HUES48 (cell line): ENCODE measurements at regions not wholly inside any gene's neighbourhood (a gene's known extent, or its start where the extent isn't known, plus 50 kb on each side); places are given as distances from the start of the nearest gene placed in this dataset.
"Not testable (repeated sequence)": the region's sequence is repeated elsewhere in the genome, so short reads cannot be mapped to it uniquely, and the experiment has no call there.

ENCODE experiments used
- H3K27ac ChIP-seq: one replicate; pipeline ENCODE4 v1.7.0; 2013; ENCODE audit warnings: low read depth, low read length, inconsistent platforms
- H3K27me3 ChIP-seq: 2 replicates; pipeline ENCODE4 v1.6.1; 2013; ENCODE audit warnings: mild to moderate bottlenecking, low read length; ENCODE audit not compliant: control insufficient read depth, insufficient read depth
- H3K36me3 ChIP-seq: 2 replicates; pipeline ENCODE4 v1.6.1; 2013; ENCODE audit warnings: low read length; ENCODE audit not compliant: control insufficient read depth, insufficient read depth
- H3K4me1 ChIP-seq: 2 replicates; pipeline ENCODE4 v1.6.1; 2013; ENCODE audit warnings: mild to moderate bottlenecking, low read length; ENCODE audit not compliant: control insufficient read depth, insufficient read depth
- H3K4me3 ChIP-seq: 2 replicates; pipeline ENCODE4 v1.5.1; 2013; ENCODE audit warnings: mild to moderate bottlenecking, low read depth, low read length
- H3K9ac ChIP-seq: 2 replicates; pipeline ENCODE4 v1.6.1; 2013; ENCODE audit warnings: mild to moderate bottlenecking, low read depth, low read length, moderate library complexity
- H3K9me3 ChIP-seq: 2 replicates; pipeline ENCODE4 v1.6.1; 2013; ENCODE audit warnings: low read length; ENCODE audit not compliant: control insufficient read depth, insufficient read depth

- no peak overlapping the region for H3K9ac ChIP-seq
- no peak overlapping the region for H3K27ac ChIP-seq
- no peaks in the 10 kb centered on the region for H3K9me3 ChIP-seq
- H3K4me3 ChIP-seq: no peak overlapping the region
- no peaks in the 10 kb centered on the region for H3K36me3 ChIP-seq
- H3K27me3 ChIP-seq: peaks cover 5% of the 10 kb centered on the region; the same call in 1 of the 2 replicates
- H3K4me1 ChIP-seq: no peaks in the 10 kb centered on the region
These were observed 108.5 kb downstream of the ZNF330 start for GRCh38 chr4:141329174-141329569.

DNA sequence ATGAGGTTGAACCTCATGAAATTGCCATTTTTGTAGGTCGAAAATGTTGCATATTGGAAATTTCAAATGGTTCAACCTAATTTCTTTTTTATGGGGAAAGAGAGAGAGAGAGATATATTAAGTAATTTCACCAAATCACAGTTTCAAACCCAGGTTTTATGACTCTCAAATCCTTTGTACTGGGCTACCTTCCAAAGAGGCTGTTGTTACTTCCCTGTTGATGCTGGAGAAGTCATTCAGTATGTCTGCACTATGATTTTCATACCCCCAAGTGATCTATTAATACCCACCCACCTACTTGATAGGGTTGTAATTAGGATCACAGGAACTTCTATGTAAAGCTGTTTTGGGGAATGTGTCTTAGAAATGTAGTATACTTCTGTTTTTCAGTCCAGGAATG is 109.9 kb downstream of the ZNF330 start:
- no peaks in the 10 kb centered on the region for H3K9me3 ChIP-seq
- no peak overlapping the region for H3K9ac ChIP-seq
- no peaks in the 10 kb centered on the region for H3K36me3 ChIP-seq
- H3K27ac ChIP-seq: no peak overlapping the region
- peaks cover 5% of the 10 kb centered on the region; the same call in 1 of the 2 replicates for H3K27me3 ChIP-seq
- H3K4me1 ChIP-seq: no peaks in the 10 kb centered on the region
- no peak overlapping the region for H3K4me3 ChIP-seq

DNA sequence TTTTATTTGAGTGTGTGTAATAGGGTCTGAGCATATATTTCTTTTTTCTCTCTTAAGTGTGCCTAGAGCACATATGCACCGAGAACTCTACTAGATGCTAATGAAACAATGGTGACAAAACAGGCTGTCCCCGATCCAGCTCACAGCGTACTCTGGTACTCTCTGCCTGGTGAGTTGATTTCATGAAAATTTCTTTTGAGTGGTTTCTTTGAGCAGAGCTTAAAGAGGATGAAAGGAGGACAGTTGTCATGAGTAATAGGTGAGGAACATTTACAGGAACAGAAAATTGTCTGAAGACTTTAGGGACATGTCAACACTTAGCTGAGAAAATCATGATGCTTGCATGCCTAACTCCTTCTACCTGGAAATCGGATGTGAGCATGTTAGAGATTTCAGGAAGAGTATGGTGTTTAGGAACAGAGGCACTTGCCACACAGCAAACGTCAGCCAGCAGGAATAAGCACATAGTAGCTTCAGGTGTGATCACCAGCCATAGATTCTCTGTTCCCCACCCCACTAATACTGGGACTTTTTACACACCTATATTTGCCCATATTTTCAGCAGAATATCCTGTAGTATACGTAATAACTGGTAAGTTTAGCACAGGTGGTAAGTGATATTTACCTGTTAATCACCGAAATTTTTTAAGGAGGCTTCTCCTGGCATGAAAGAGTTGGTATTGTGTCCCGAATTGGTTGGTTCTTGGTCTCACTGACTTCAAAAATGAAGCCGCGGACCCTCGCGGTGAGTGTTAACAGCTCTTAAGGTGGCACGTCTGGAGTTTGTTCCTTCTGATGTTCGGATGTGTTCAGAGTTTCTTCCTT is 111.1 kb downstream of the ZNF330 start:
- Histone ChIP-seq H3K27me3 (peaks cover 5% of the 10 kb centered on the region; the same call in 1 of the 2 replicates), H3K36me3 (no peaks in the 10 kb centered on the region), H3K4me3 (no peak overlapping the region), H3K27ac (no peak overlapping the region), H3K9me3 (no peaks in the 10 kb centered on the region), H3K9ac (no peak overlapping the region), H3K4me1 (no peaks in the 10 kb centered on the region)

GRCh38 chr4:141332359-141333181 is 111.9 kb downstream of the ZNF330 start:
- H3K27ac ChIP-seq, H3K27me3 ChIP-seq, H3K36me3 ChIP-seq, H3K4me1 ChIP-seq, H3K9ac ChIP-seq, H3K9me3 ChIP-seq: not testable (repeated sequence)
- H3K4me3 ChIP-seq: peak overlapping the region; percentile 35; the same call in 1 of the 2 replicates

DNA sequence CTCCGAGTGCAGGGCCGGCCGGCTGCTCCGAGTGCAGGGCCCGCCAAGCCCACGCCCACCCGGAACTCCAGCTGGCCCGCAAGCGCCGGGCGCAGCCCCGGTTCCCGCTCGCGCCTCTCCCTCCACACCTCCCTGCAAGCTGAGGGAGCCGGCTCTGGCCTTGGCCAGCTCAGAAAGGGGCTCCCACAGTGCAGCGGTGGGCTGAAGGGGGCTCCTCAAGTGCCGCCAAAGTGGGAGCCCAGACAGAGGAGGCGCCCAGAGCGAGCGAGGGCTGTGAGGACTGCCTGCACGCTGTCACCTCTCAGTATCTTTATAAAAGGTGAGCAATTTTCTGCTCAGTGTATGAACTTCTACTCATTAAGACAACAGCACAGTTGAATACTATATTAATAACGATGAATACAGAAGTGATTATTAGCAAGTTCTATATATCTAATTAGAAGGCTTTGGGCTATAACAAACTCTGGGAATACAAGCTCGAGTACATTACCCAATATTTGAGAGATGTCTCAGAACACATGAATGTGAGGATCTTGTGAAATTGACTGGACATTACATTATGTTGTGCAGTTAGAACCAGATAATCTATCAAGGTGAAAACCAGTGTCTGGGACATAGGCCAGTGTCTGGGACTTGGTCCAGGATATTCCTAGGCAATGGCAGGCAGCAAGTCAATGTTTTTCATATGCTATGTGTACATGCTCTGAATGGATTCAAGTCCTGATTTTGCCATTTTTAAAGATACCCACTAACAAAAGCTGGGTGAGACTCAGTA is 112.9 kb downstream of the ZNF330 start:
- H3K4me1 ChIP-seq, H3K27ac ChIP-seq, H3K9ac ChIP-seq, H3K36me3 ChIP-seq, H3K27me3 ChIP-seq, H3K9me3 ChIP-seq: not testable (repeated sequence)
- peak overlapping the region; percentile 43 for H3K4me3 ChIP-seq

GRCh38 chr4:141335166-141335565 is 114.5 kb downstream of the ZNF330 start:
- H3K27me3 ChIP-seq: peaks cover 5% of the 10 kb centered on the region; the same call in 1 of the 2 replicates
- no peaks in the 10 kb centered on the region for H3K36me3 ChIP-seq
- H3K4me3 ChIP-seq: no peak overlapping the region
- no peaks in the 10 kb centered on the region for H3K9me3 ChIP-seq
- no peaks in the 10 kb centered on the region for H3K4me1 ChIP-seq
- no peak overlapping the region for H3K27ac ChIP-seq
- no peak overlapping the region for H3K9ac ChIP-seq

GRCh38 chr4:141338238-141338637 is 117.5 kb downstream of the ZNF330 start:
- Histone ChIP-seq H3K36me3 (no peaks in the 10 kb centered on the region), H3K9ac (no peak overlapping the region), H3K9me3 (no peaks in the 10 kb centered on the region), H3K4me1 (no peaks in the 10 kb centered on the region), H3K27ac (no peak overlapping the region), H3K4me3 (no peak overlapping the region), H3K27me3 (peaks cover 5% of the 10 kb centered on the region; the same call in 1 of the 2 replicates)

DNA sequence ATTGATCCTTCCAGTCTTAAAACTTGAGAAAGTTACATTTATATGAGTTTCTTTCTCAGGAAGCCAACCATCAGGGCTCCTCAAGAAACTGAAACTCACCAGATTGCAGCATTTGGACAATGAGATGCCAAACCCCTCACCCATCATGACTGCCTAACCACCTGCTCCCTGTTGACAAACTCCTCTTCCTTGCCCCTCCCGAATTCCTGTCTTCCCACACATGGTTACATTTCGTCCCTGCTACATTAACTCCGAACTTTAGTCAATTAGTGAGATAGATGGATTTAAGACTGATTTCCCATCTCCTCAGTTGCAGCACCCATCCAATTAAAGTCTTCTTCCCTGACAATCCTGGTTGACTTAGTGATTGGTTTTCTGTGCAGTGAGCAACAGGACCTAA is 118.7 kb downstream of the ZNF330 start:
- H3K36me3 ChIP-seq: no peaks in the 10 kb centered on the region
- H3K9me3 ChIP-seq: no peaks in the 10 kb centered on the region
- H3K4me3 ChIP-seq: no peak overlapping the region
- H3K27ac ChIP-seq: no peak overlapping the region
- H3K9ac ChIP-seq: no peak overlapping the region
- H3K27me3 ChIP-seq: no peaks in the 10 kb centered on the region
- H3K4me1 ChIP-seq: no peaks in the 10 kb centered on the region

- Histone ChIP-seq H3K27ac (no peak overlapping the region), H3K4me1 (no peaks in the 10 kb centered on the region), H3K4me3 (no peak overlapping the region), H3K36me3 (no peaks in the 10 kb centered on the region), H3K27me3 (no peaks in the 10 kb centered on the region), H3K9me3 (no peaks in the 10 kb centered on the region), H3K9ac (no peak overlapping the region)
These were observed 119.3 kb downstream of the ZNF330 start for GRCh38 chr4:141339966-141340365.

DNA sequence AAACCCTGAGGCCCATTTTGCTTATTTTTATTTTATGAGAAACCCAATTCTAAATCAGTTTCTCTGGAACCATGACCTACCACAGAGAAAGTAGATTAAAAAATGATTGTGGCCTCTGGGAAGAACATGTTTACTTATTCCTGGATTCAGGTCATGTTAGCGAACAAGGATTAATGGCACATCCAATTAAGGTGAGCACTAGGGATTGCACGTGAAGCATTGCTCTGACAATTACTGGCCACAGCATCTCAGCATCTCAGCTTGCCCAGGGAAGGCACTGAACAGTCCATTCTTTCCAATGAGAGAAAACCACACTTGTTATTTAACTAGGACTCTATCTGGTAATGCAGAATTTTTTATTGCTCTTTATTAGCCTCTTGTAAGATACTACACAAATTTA is 119.8 kb downstream of the ZNF330 start:
- Histone ChIP-seq H3K9ac (no peak overlapping the region), H3K9me3 (no peaks in the 10 kb centered on the region), H3K27ac (no peak overlapping the region), H3K4me3 (no peak overlapping the region), H3K4me1 (no peaks in the 10 kb centered on the region), H3K27me3 (no peaks in the 10 kb centered on the region), H3K36me3 (no peaks in the 10 kb centered on the region)
